Ovary (tissue), 7 donors: ENCODE measurements at regions not wholly inside any gene's neighbourhood (a gene's known extent, or its start where the extent isn't known, plus 50 kb on each side); places are given as distances from the start of the nearest gene placed in this dataset.

ENCODE experiments used
- DNase-seq, 5 donors: peaks; one replicate each; pipeline ENCODE4 v3.0.0-alpha.2; 2019 to 2020
- H3K27ac ChIP-seq, 2 donors: fragments of 200-600 bp; one replicate each; pipeline versions ENCODE4 v1.5.1 to v1.8.0; 2019 to 2022
- H3K27me3 ChIP-seq: fragments of 200-600 bp; one replicate; pipeline ENCODE4 v1.8.0; 2022
- H3K36me3 ChIP-seq: fragments of 200-600 bp; sonication (generic); one replicate; pipeline ENCODE4 v1.5.1; 2019
- H3K4me1 ChIP-seq: one replicate; pipeline ENCODE4 v1.8.1; 2013; ENCODE audit warnings: mild to moderate bottlenecking, moderate library complexity; ENCODE audit not compliant: insufficient read depth
- H3K4me3 ChIP-seq: fragments of 200-600 bp; sonication (generic); one replicate; pipeline ENCODE4 v1.5.1; 2017
- H3K9me3 ChIP-seq, 2 donors: fragments of 200-600 bp in 1 of 2; sonication (generic) in 1 of 2; one replicate each; pipeline versions ENCODE4 v1.5.1 to v1.8.1; 2013 to 2019; ENCODE audit warnings: mild to moderate bottlenecking in 1 of 2, moderate library complexity in 1 of 2
- CTCF ChIP-seq, 3 donors: fragments of 450-650 bp in 2 of 3; fragments of 200-600 bp in 1 of 3; IDR thresholded peaks; one replicate each; pipeline versions ENCODE4 v1.5.1 to v1.8.0; 2016 to 2022; ENCODE audit warnings: antibody characterized with exemption in 3 of 3, mild to moderate bottlenecking in 1 of 3
- EP300 ChIP-seq: sonication (generic); formaldehyde crosslinking; IDR thresholded peaks from one replicate; pipeline ENCODE4 v1.6.1; 2017; ENCODE audit warnings: antibody characterized with exemption
- POLR2A ChIP-seq: fragments of 450-650 bp; IDR thresholded peaks from one replicate; pipeline ENCODE4 v1.6.1; 2017; ENCODE audit warnings: antibody characterized with exemption, mild to moderate bottlenecking, moderate library complexity
- WGBS, 3 donors: extraction: QIAGEN DNeasy Blood & Tissue Kit in 1 of 3; methylation state at CpG; one replicate each; pipeline versions ENCODE4 v1.1.5 to v1.1.7; 2013 to 2017; 5-methylcytosine and 5-hydroxymethylcytosine counted together
- intact Hi-C, 4 donors: fragments of 100-400 bp; cut with DNase I; formaldehyde crosslinking; loops; one replicate each; pipeline versions ENCODE4 v1.11.0 to v1.15.1; 2022 to 2023
- donor health status: DM: no; HTN: no; CAD: no; lungs with moderate emphysema.
- donor health status: DM: no; HTN: no; CAD: no.
- donor health status: Bipolar disorder and iron deficiency.
- donor health status: DM: no; HTN: no; CAD: no.
- donor health status: DM: yes; HTN: yes; CAD: no.

- no peaks in the 10 kb centered on the region for H3K9me3 ChIP-seq
- H3K4me1 ChIP-seq = no peaks in the 10 kb centered on the region
- TF ChIP-seq CTCF (IDR thresholded peaks at IDR 0.05) (no peak), POLR2A (no peak), EP300 (no peak)
- intact Hi-C loops = loop anchor here in 1 of 4 donors (5.0 kb wide), 1 partner anchor 359 kb away; no protein-coding TSS in a partner anchor
- no peak overlapping the region for H3K4me3 ChIP-seq
- no peak overlapping the region for H3K27ac ChIP-seq
- H3K27me3 ChIP-seq = no peaks in the 10 kb centered on the region
- no peak for DNase-seq
- H3K36me3 ChIP-seq = no peaks in the 10 kb centered on the region
- WGBS, 3 donors = 69 to 88% (median 82%) methylated on average over 1 of the region's 1 CpG
Measured at GRCh38 chr2:36071698-36072097, 283.9 kb upstream of the CRIM1 start.

- no peak overlapping the region for H3K4me3 ChIP-seq
- TF ChIP-seq POLR2A (no peak), EP300 (no peak), CTCF (IDR thresholded peaks at IDR 0.05) (no peak)
- H3K27ac ChIP-seq = no peak overlapping the region
- intact Hi-C loops = no loop called here
- H3K36me3 ChIP-seq = no peaks in the 10 kb centered on the region
- no peaks in the 10 kb centered on the region for H3K9me3 ChIP-seq
- no peaks in the 10 kb centered on the region for H3K4me1 ChIP-seq
- 51 to 64% (median 56%) methylated on average over 3 of the region's 3 CpGs for WGBS, 3 donors
- no peaks in the 10 kb centered on the region for H3K27me3 ChIP-seq
- DNase-seq = no peak
Measured at GRCh38 chr2:36069074-36069473, 286.5 kb upstream of the CRIM1 start.

- no peak for TF ChIP-seq POLR2A
- no peak for TF ChIP-seq EP300
- TF ChIP-seq CTCF (IDR thresholded peaks at IDR 0.05) = no peak
- Histone ChIP-seq H3K4me3 (no peak overlapping the region), H3K36me3 (no peaks in the 10 kb centered on the region), H3K27ac (no peak overlapping the region), H3K4me1 (no peaks in the 10 kb centered on the region), H3K9me3 (no peaks in the 10 kb centered on the region), H3K27me3 (no peaks in the 10 kb centered on the region)
- intact Hi-C loops = no loop called here
- DNase-seq = no peak
Measured at GRCh38 chr2:36068086-36068485, 287.5 kb upstream of the CRIM1 start.

- Histone ChIP-seq H3K36me3 (no peaks in the 10 kb centered on the region), H3K4me1 (no peaks in the 10 kb centered on the region), H3K4me3 (no peak overlapping the region), H3K27me3 (no peaks in the 10 kb centered on the region), H3K9me3 (no peaks in the 10 kb centered on the region), H3K27ac (no peak overlapping the region)
- TF ChIP-seq EP300 = no peak
- TF ChIP-seq POLR2A = no peak
- no peak for TF ChIP-seq CTCF (IDR thresholded peaks at IDR 0.05)
- DNase-seq = no peak
- 34 to 44% (median 35%) methylated on average over 4 of the region's 4 CpGs for WGBS, 3 donors
- intact Hi-C loops = no loop called here
Measured at GRCh38 chr2:36060133-36060532, 295.4 kb upstream of the CRIM1 start.

- Histone ChIP-seq H3K27me3 (no peaks in the 10 kb centered on the region), H3K9me3 (no peaks in the 10 kb centered on the region), H3K4me3 (no peak overlapping the region), H3K4me1 (no peaks in the 10 kb centered on the region), H3K27ac (no peak overlapping the region), H3K36me3 (no peaks in the 10 kb centered on the region)
- TF ChIP-seq EP300 = no peak
- no peak for TF ChIP-seq CTCF (IDR thresholded peaks at IDR 0.05)
- no peak for TF ChIP-seq POLR2A
- intact Hi-C loops = loop anchor here in 1 of 4 donors (10.0 kb wide), 1 partner anchor 975 kb away; no protein-coding TSS in a partner anchor
- DNase-seq = no peak
Measured at GRCh38 chr2:36059691-36060090, 295.9 kb upstream of the CRIM1 start.
